ENCODE measurements at regions not wholly inside any gene's neighbourhood (a gene's known extent, or its start where the extent isn't known, plus 50 kb on each side); places are given as distances from the start of the nearest gene placed in this dataset.

- H3K27ac Mint-ChIP-seq = no peak overlapping the region
- H3K4me1 Mint-ChIP-seq (ENCODE audit: low read depth) = no peaks in the 10 kb centered on the region
- intact Hi-C loops (cut with micrococcal nuclease) = no loop called here
- H3K27me3 Mint-ChIP-seq = no peaks in the 10 kb centered on the region
- POLR2A ChIA-PET = no interaction called here
- DNase-seq = no peak
- peaks cover 7% of the 10 kb centered on the region for H3K9me3 Mint-ChIP-seq
- H3K36me3 Mint-ChIP-seq = peaks cover 8% of the 10 kb centered on the region
- no peak overlapping the region for H3K4me3 Mint-ChIP-seq
- CTCF ChIA-PET = no interaction called here
These were observed 65.1 kb upstream of the FOXC1 start for GRCh38 chr6:1544603-1545002.

- H3K4me1 Mint-ChIP-seq (ENCODE audit: low read depth) = no peaks in the 10 kb centered on the region
- ChIA-PET CTCF (interaction anchor here (0.6 kb wide), 1 partner anchor 16 kb away, joined by 3 read pairs; no protein-coding TSS in a partner anchor), POLR2A (no interaction called here)
- H3K27ac Mint-ChIP-seq = no peak overlapping the region
- no peak for DNase-seq
- no peak overlapping the region for H3K4me3 Mint-ChIP-seq
- H3K9me3 Mint-ChIP-seq = peaks cover 7% of the 10 kb centered on the region
- intact Hi-C loops (cut with micrococcal nuclease) = no loop called here
- H3K27me3 Mint-ChIP-seq = no peaks in the 10 kb centered on the region
- peaks cover 8% of the 10 kb centered on the region for H3K36me3 Mint-ChIP-seq
These were observed 64.1 kb upstream of the FOXC1 start for GRCh38 chr6:1545654-1546053.

GRCh38 chr6:1547785-1548184, 61.9 kb upstream of the FOXC1 start:
- POLR2A ChIA-PET = no interaction called here
- CTCF ChIA-PET = interaction anchor here (0.6 kb wide), 1 partner anchor 123 kb away, joined by 3 read pairs; no protein-coding TSS in a partner anchor

GRCh38 chr6:1551249-1551648, 58.5 kb upstream of the FOXC1 start:
- POLR2A ChIA-PET = no interaction called here
- H3K9me3 Mint-ChIP-seq = no peaks in the 10 kb centered on the region
- no peak overlapping the region for H3K4me3 Mint-ChIP-seq
- H3K4me1 Mint-ChIP-seq (ENCODE audit: low read depth) = peaks cover 24% of the 10 kb centered on the region
- intact Hi-C loops (cut with micrococcal nuclease) = no loop called here
- H3K27ac Mint-ChIP-seq = no peak overlapping the region
- DNase-seq = no peak
- H3K36me3 Mint-ChIP-seq = peaks cover 5% of the 10 kb centered on the region
- CTCF ChIA-PET = interaction anchor here (1.5 to 4.2 kb wide), 3 partner anchors 11 to 26 kb away, joined by 4 to 81 read pairs (median 12); no protein-coding TSS in a partner anchor
- H3K27me3 Mint-ChIP-seq = peaks cover 14% of the 10 kb centered on the region

More at GRCh38 chr6:1547785-1548184, 61.9 kb upstream of the FOXC1 start:
- peaks cover 5% of the 10 kb centered on the region for H3K9me3 Mint-ChIP-seq
- no peak overlapping the region for H3K27ac Mint-ChIP-seq
- H3K27me3 Mint-ChIP-seq = no peaks in the 10 kb centered on the region
- H3K4me3 Mint-ChIP-seq = no peak overlapping the region
- intact Hi-C loops (cut with micrococcal nuclease) = no loop called here
- peaks cover 8% of the 10 kb centered on the region for H3K36me3 Mint-ChIP-seq
- H3K4me1 Mint-ChIP-seq (ENCODE audit: low read depth) = no peaks in the 10 kb centered on the region
- no peak for DNase-seq

- Mint-ChIP-seq H3K27ac (no peak overlapping the region), H3K4me3 (no peak overlapping the region), H3K4me1 (ENCODE audit: low read depth) (peaks cover 24% of the 10 kb centered on the region), H3K9me3 (no peaks in the 10 kb centered on the region), H3K27me3 (peaks cover 16% of the 10 kb centered on the region), H3K36me3 (peaks cover 5% of the 10 kb centered on the region)
- ChIA-PET POLR2A (interaction anchor here (1.0 to 1.4 kb wide), 2 partner anchors 25 to 29 kb away, joined by 5 read pairs; no protein-coding TSS in a partner anchor), CTCF (interaction anchor here (0.5 to 4.2 kb wide), 13 partner anchors 10 to 1035 kb away, joined by 3 to 81 read pairs (median 4); no protein-coding TSS in a partner anchor)
- intact Hi-C loops (cut with micrococcal nuclease) = no loop called here
- no peak for DNase-seq
These were observed 57.4 kb upstream of the FOXC1 start for GRCh38 chr6:1552296-1552761.

GRCh38 chr6:1553562-1554083, 56.1 kb upstream of the FOXC1 start:
- CTCF ChIA-PET = interaction anchor here (2.4 to 4.2 kb wide), 2 partner anchors 9 to 28 kb away, joined by 12 to 81 read pairs; no protein-coding TSS in a partner anchor

GRCh38 chr6:1554141-1554475, 55.6 kb upstream of the FOXC1 start:
- intact Hi-C loops (cut with micrococcal nuclease) = loop anchor here (1.0 kb wide), 1 partner anchor 30 kb away; no protein-coding TSS in a partner anchor
- no peak for DNase-seq
- ChIA-PET CTCF (interaction anchor here (4.2 kb wide), 1 partner anchor 29 kb away, joined by 81 read pairs; no protein-coding TSS in a partner anchor), POLR2A (no interaction called here)
- no peaks in the 10 kb centered on the region for H3K9me3 Mint-ChIP-seq
- peak overlapping the region; percentile 81 for H3K4me3 Mint-ChIP-seq
- peaks cover 17% of the 10 kb centered on the region for H3K27me3 Mint-ChIP-seq
- no peaks in the 10 kb centered on the region for H3K36me3 Mint-ChIP-seq
- H3K27ac Mint-ChIP-seq = peak overlapping the region; percentile 77
- H3K4me1 Mint-ChIP-seq (ENCODE audit: low read depth) = peaks cover 24% of the 10 kb centered on the region

More at GRCh38 chr6:1553562-1554083, 56.1 kb upstream of the FOXC1 start:
- H3K36me3 Mint-ChIP-seq = no peaks in the 10 kb centered on the region
- no peak for DNase-seq
- POLR2A ChIA-PET = no interaction called here
- H3K9me3 Mint-ChIP-seq = no peaks in the 10 kb centered on the region
- peak overlapping the region; percentile 81 for H3K4me3 Mint-ChIP-seq
- peaks cover 17% of the 10 kb centered on the region for H3K27me3 Mint-ChIP-seq
- intact Hi-C loops (cut with micrococcal nuclease) = loop anchor here (1.0 kb wide), 1 partner anchor 29 kb away; no protein-coding TSS in a partner anchor
- peaks cover 24% of the 10 kb centered on the region for H3K4me1 Mint-ChIP-seq (ENCODE audit: low read depth)
- H3K27ac Mint-ChIP-seq = no peak overlapping the region

GRCh38 chr6:1554476-1555310, 55.0 kb upstream of the FOXC1 start:
- H3K36me3 Mint-ChIP-seq = no peaks in the 10 kb centered on the region
- H3K27ac Mint-ChIP-seq = peak overlapping the region; percentile 77
- peak; percentile 77 for DNase-seq
- intact Hi-C loops (cut with micrococcal nuclease) = loop anchor here (1.0 kb wide), 1 partner anchor 30 kb away; no protein-coding TSS in a partner anchor
- POLR2A ChIA-PET = no interaction called here
- H3K4me1 Mint-ChIP-seq (ENCODE audit: low read depth) = peaks cover 24% of the 10 kb centered on the region
- CTCF ChIA-PET = interaction anchor here (0.6 to 4.2 kb wide), 4 partner anchors 20 to 682 kb away, joined by 3 to 81 read pairs (median 4); no protein-coding TSS in a partner anchor
- no peaks in the 10 kb centered on the region for H3K9me3 Mint-ChIP-seq
- H3K4me3 Mint-ChIP-seq = peak overlapping the region; percentile 81
- peaks cover 17% of the 10 kb centered on the region for H3K27me3 Mint-ChIP-seq

- H3K27me3 Mint-ChIP-seq = peaks cover 17% of the 10 kb centered on the region
- no peaks in the 10 kb centered on the region for H3K36me3 Mint-ChIP-seq
- DNase-seq = no peak
- no peak overlapping the region for H3K27ac Mint-ChIP-seq
- no peak overlapping the region for H3K4me3 Mint-ChIP-seq
- H3K4me1 Mint-ChIP-seq (ENCODE audit: low read depth) = peaks cover 24% of the 10 kb centered on the region
- no peaks in the 10 kb centered on the region for H3K9me3 Mint-ChIP-seq
- CTCF ChIA-PET = no interaction called here
- POLR2A ChIA-PET = no interaction called here
- intact Hi-C loops (cut with micrococcal nuclease) = no loop called here
These were observed 51.3 kb upstream of the FOXC1 start for GRCh38 chr6:1558388-1558787.
